Kidney (tissue), 13 donors: ENCODE measurements at regions not wholly inside any gene's neighbourhood (a gene's known extent, or its start where the extent isn't known, plus 50 kb on each side); places are given as distances from the start of the nearest gene placed in this dataset.

Experiments
- DNase-seq, 5 donors: peaks; one replicate each; pipeline ENCODE4 v3.0.0-alpha.2; 2013 to 2020
- FAIRE-seq: peaks from 2 replicates; lab custom pipeline; 2012; peaks lifted over from hg19 to GRCh38; lab: Jason Lieb, UNC
- H3K27ac ChIP-seq, 2 donors: one replicate each; pipeline ENCODE4 v1.7.0; 2013; ENCODE audit warnings: low read depth in 2 of 2, low read length in 2 of 2, inconsistent platforms in 1 of 2
- H3K27me3 ChIP-seq: one replicate; pipeline ENCODE4 v1.7.1; 2013; ENCODE audit warnings: low read length, inconsistent platforms; ENCODE audit not compliant: control insufficient read depth, insufficient read depth
- H3K36me3 ChIP-seq, 3 donors: one replicate each; pipeline versions ENCODE4 v1.7.0 to v1.7.1; 2013; ENCODE audit warnings: low read length in 3 of 3, control low read depth in 1 of 3, inconsistent platforms in 1 of 3; ENCODE audit not compliant: insufficient read depth in 3 of 3, control insufficient read depth in 2 of 3
- H3K4me1 ChIP-seq, 3 donors: one replicate each; pipeline versions ENCODE4 v1.7.0 to v1.7.1; 2013; ENCODE audit warnings: low read length in 3 of 3, inconsistent platforms in 1 of 3, low read depth in 1 of 3; ENCODE audit not compliant: control insufficient read depth in 2 of 3, insufficient read depth in 2 of 3
- H3K4me3 ChIP-seq, 3 donors: one replicate each; pipeline versions ENCODE4 v1.7.0 to v1.8.1; 2013; ENCODE audit warnings: low read length in 3 of 3, control low read depth in 1 of 3, inconsistent platforms in 1 of 3
- H3K9ac ChIP-seq, 3 donors: one replicate each; pipeline versions ENCODE4 v1.7.0 to v1.7.1; 2013; ENCODE audit warnings: low read length in 3 of 3, control low read depth in 1 of 3, inconsistent platforms in 1 of 3
- H3K9me3 ChIP-seq, 3 donors: one replicate each; pipeline versions ENCODE4 v1.7.0 to v1.7.1; 2013; ENCODE audit warnings: low read length in 3 of 3, control low read depth in 1 of 3, inconsistent platforms in 1 of 3; ENCODE audit not compliant: control insufficient read depth in 2 of 3, insufficient read depth in 1 of 3
- intact Hi-C: fragments of 100-400 bp; cut with DNase I; formaldehyde crosslinking; loops from one replicate; pipeline ENCODE4 v1.11.1; 2022
- TF ChIP-seq, protein P1 (sequence below): IDR thresholded peaks from 3 replicates; pipeline ENCODE4 v1.5.1; 2012; ENCODE audit warnings: mild to moderate bottlenecking, moderate library complexity, borderline replicate concordance; ENCODE audit not compliant: insufficient read depth; ENCODE audit errors: extremely low read depth
- donor health status: control.
- donor health status: control.
- donor health status: control.
- donor health status: control.
- donor health status: control.
- donor health status: DM: yes; HTN: yes; CAD: no.
- donor health status: Normal renal cell carcinoma (clear cell type).

DNA sequence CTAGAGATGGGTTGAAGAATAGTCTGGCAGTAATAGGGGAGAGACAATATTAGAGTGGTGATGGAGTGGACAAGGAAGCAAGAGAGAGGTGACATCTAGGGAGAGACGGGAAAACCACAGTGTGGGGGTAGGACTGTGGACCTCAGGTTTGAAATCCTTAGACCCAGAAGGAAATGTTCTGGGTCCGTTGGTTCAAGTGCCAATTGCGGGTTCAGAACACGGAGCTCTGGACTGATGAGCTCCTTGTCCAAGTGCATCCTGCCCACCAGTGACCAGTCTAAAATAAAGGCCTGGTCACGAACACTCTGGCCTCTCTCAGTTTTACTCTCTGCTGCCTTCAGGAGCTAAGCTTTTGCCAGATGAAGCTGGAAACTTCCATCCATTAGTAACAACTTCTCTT lies 174.0 kb downstream of the LINC00237 start:
- Histone ChIP-seq H3K36me3 (no peaks in the 10 kb centered on the region), H3K4me3 (no peak overlapping the region), H3K27ac (no peak overlapping the region), H3K4me1 (no peaks in the 10 kb centered on the region), H3K9ac (no peak overlapping the region), H3K27me3 (no peaks in the 10 kb centered on the region), H3K9me3 (no peaks in the 10 kb centered on the region)
- DNase-seq = no peak
- no peak for FAIRE-seq
- TF ChIP-seq, protein P1, sequence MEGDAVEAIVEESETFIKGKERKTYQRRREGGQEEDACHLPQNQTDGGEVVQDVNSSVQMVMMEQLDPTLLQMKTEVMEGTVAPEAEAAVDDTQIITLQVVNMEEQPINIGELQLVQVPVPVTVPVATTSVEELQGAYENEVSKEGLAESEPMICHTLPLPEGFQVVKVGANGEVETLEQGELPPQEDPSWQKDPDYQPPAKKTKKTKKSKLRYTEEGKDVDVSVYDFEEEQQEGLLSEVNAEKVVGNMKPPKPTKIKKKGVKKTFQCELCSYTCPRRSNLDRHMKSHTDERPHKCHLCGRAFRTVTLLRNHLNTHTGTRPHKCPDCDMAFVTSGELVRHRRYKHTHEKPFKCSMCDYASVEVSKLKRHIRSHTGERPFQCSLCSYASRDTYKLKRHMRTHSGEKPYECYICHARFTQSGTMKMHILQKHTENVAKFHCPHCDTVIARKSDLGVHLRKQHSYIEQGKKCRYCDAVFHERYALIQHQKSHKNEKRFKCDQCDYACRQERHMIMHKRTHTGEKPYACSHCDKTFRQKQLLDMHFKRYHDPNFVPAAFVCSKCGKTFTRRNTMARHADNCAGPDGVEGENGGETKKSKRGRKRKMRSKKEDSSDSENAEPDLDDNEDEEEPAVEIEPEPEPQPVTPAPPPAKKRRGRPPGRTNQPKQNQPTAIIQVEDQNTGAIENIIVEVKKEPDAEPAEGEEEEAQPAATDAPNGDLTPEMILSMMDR = no peak
- intact Hi-C loops = no loop called here

DNA sequence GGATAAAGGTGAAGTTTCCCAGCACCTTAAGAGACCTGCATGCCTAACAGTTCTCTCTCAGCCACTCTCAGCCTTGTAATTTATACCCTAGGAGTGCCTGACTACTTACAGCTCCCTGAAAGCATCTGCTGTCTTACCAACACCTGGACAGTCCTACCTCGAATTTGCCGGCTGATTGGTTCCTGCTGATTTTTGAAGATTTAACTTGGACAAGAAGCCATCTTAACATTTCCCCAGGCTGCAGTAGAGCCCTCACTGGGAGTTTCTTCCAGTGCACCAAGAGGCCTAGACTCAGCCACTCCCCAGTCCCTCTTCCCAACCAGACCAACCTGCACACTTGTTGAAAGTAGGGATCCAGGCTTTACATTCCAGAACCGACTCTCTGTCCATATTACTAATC lies 174.5 kb downstream of the LINC00237 start:
- no peak for DNase-seq
- no peak overlapping the region for H3K27ac ChIP-seq
- H3K4me3 ChIP-seq = no peak overlapping the region
- no peak for FAIRE-seq
- no peaks in the 10 kb centered on the region for H3K36me3 ChIP-seq
- no peaks in the 10 kb centered on the region for H3K27me3 ChIP-seq
- intact Hi-C loops = no loop called here
- H3K9me3 ChIP-seq = no peaks in the 10 kb centered on the region
- TF ChIP-seq, protein P1 = no peak
- H3K4me1 ChIP-seq = no peaks in the 10 kb centered on the region
- H3K9ac ChIP-seq = no peak overlapping the region

DNA sequence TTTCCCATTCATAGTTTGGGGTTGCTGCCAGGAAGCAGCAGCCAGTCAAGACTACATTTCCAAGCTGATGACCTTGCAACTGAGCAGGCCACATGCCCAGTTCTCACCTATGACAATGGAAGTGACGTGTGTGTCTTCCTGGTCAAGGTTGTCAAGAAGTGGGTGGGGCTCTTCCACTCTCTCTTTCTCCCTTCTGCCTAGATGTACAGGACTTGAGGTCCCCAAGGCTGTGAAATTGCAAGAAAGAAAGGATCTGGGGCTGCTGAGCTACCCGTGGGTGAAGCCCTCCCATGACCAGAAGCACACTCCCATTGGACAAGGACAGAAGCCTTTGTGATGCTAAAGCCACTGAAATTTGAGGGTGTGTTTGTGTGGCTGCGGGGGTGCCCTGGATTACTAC lies 175.1 kb downstream of the LINC00237 start:
- DNase-seq = no peak
- H3K36me3 ChIP-seq = no peaks in the 10 kb centered on the region
- no peaks in the 10 kb centered on the region for H3K27me3 ChIP-seq
- no peaks in the 10 kb centered on the region for H3K9me3 ChIP-seq
- intact Hi-C loops = no loop called here
- no peak for FAIRE-seq
- no peak overlapping the region for H3K4me3 ChIP-seq
- no peaks in the 10 kb centered on the region for H3K4me1 ChIP-seq
- TF ChIP-seq, protein P1 = no peak
- H3K9ac ChIP-seq = no peak overlapping the region
- no peak overlapping the region for H3K27ac ChIP-seq

DNA sequence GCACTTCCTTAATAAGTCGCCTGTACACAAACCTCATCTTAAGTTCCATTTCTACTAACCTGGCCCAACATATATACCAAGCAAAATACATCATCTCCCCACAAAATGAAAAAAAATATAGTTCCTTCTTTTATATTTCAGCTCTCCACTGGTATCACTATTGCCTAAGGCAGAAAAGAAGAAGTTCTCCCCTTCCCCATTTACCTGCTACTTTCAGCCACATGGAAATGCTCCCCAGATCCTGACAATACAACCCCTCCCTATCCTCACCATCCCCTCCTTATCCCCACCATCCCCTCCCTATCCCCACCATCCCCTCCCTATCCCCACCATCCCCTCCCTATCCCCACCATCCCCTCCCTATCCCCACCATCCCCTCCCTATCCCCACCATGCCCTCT lies 175.7 kb downstream of the LINC00237 start:
- Histone ChIP-seq H3K36me3 (no peaks in the 10 kb centered on the region), H3K27ac (no peak overlapping the region), H3K9ac (no peak overlapping the region), H3K9me3 (no peaks in the 10 kb centered on the region), H3K4me1 (no peaks in the 10 kb centered on the region), H3K27me3 (no peaks in the 10 kb centered on the region), H3K4me3 (no peak overlapping the region)
- intact Hi-C loops = no loop called here
- TF ChIP-seq, protein P1 = no peak
- FAIRE-seq = no peak
- no peak for DNase-seq
